PFSK-1 (cell line): ENCODE measurements at regions not wholly inside any gene's neighbourhood (a gene's known extent, or its start where the extent isn't known, plus 50 kb on each side); places are given as distances from the start of the nearest gene placed in this dataset.

Source experiments
- POLR2AphosphoS5 ChIP-seq: IDR thresholded peaks from 2 replicates; pipeline ENCODE4 v1.6.1; 2012; ENCODE audit warnings: low read depth, mild to moderate bottlenecking, control low read depth, low read length, moderate library complexity
- REST ChIP-seq, 2 experiments: IDR thresholded peaks; 2 replicates each; pipeline versions ENCODE4 v1.6.1 to v1.8.0; 2011 to 2012; ENCODE audit warnings: low read depth in 2 of 2, low read length in 2 of 2, control low read depth in 1 of 2, inconsistent platforms in 1 of 2, mild to moderate bottlenecking in 1 of 2, moderate library complexity in 1 of 2; ENCODE audit not compliant: insufficient read depth in 1 of 2
- SIN3A ChIP-seq: IDR thresholded peaks from 2 replicates; pipeline ENCODE4 v1.6.1; 2012; ENCODE audit warnings: mild to moderate bottlenecking, low read length, moderate library complexity, borderline replicate concordance; ENCODE audit not compliant: insufficient read depth
- TAF1 ChIP-seq: IDR thresholded peaks from 2 replicates; pipeline ENCODE4 v1.6.1; 2012; ENCODE audit warnings: low read length, control low read depth, borderline replicate concordance; ENCODE audit not compliant: insufficient read depth

DNA sequence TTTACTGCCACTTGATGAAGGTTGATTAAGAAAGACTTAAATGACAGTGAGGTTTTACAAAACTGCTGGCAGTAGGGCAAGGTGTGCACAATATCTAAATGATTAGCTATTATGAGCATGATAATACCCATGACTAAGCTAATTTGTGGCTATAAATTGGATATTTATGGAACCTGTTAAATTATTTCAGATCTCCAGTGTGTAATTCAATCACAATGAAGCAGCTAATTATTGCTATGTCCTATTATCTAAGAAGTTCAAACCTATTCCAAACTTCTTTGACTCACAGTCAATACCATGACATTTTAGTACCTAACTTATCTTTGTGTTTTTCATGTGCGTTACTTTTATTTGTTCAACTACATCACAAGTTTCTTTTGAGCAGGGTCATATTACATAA lies 253.8 kb upstream of the MMADHC start:
- no peak for TF ChIP-seq POLR2AphosphoS5
- TF ChIP-seq TAF1: no peak
- TF ChIP-seq REST (IDR thresholded peaks at IDR 0.05; ENCODE audit: insufficient read depth in 1 of 2, low read depth in 2 of 2, low read length in 2 of 2): no peak
- no peak for TF ChIP-seq SIN3A
